ENCODE measurements at regions not wholly inside any gene's neighbourhood (a gene's known extent, or its start where the extent isn't known, plus 50 kb on each side); places are given as distances from the start of the nearest gene placed in this dataset.

- TF ChIP-seq ZNF133 (tag by site-specific recombination; IDR thresholded peaks at IDR 0.05) (no peak), ZSCAN30 (tag by site-specific recombination; IDR thresholded peaks at IDR 0.05) (no peak), ZNF211 (tag by site-specific recombination; IDR thresholded peaks at IDR 0.05; ENCODE audit: low read depth) (no peak), ZNF785 (tag by site-specific recombination; IDR thresholded peaks at IDR 0.05) (no peak), ZBTB1 (tag by site-specific recombination; IDR thresholded peaks at IDR 0.05) (no peak), ZFP69B (tag by site-specific recombination; IDR thresholded peaks at IDR 0.05) (no peak), ZFP41 (tag by site-specific recombination; IDR thresholded peaks at IDR 0.05; ENCODE audit: borderline replicate concordance) (no peak), OVOL3 (tag by site-specific recombination; IDR thresholded peaks at IDR 0.05) (no peak), ZNF530 (tag by site-specific recombination; IDR thresholded peaks at IDR 0.05; ENCODE audit: low read depth) (no peak), ZNF692 (tag by site-specific recombination; IDR thresholded peaks at IDR 0.05) (no peak), KLF16 (tag by site-specific recombination; IDR thresholded peaks at IDR 0.05) (no peak), GLI4 (tag by site-specific recombination; IDR thresholded peaks at IDR 0.05) (no peak)
- CTCF ChIA-PET, result no interaction called here
- Histone ChIP-seq H3K27ac (ENCODE audit: extremely low read depth, low read depth, low read length) (no peak overlapping the region), H3K4me3 (ENCODE audit: low read depth, low read length) (no peak overlapping the region), H3K36me3 (ENCODE audit: control insufficient read depth in 2 of 2, insufficient read depth in 1 of 2, low read length in 2 of 2) (no peaks in the 10 kb centered on the region), H3K4me1 (ENCODE audit: control insufficient read depth, insufficient read depth, low read length) (no peaks in the 10 kb centered on the region), H3K9me3 (ENCODE audit: control insufficient read depth, insufficient read depth, low read depth, low read length) (no peaks in the 10 kb centered on the region)
- POLR2A ChIA-PET, result no interaction called here
Observed at GRCh38 chr4:14807856-14808255, 194.4 kb upstream of the CPEB2 start.

DNA sequence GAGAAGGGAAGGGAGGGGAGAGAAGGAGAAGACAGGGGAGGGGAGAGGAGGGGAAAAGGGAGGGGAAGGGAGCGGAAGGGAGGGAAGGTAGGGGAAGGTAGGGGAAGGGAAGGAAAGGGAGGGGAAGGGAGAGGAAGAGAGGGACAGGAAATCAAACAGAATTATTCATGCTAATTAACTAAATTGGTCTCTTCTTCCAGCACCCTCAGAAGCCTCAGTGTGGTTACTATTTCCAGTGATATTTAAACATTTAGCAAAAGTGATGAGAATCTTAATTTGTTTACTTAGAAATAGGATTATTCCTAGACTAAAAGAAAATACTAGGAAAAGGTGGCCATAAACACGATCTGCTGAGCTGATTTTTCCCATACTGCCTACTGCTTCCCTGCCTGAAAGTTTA lies 193.1 kb upstream of the CPEB2 start:
- CTCF ChIA-PET, result no interaction called here
- no peaks in the 10 kb centered on the region for H3K9me3 ChIP-seq (ENCODE audit: control insufficient read depth, insufficient read depth, low read depth, low read length)
- no peaks in the 10 kb centered on the region for H3K4me1 ChIP-seq (ENCODE audit: control insufficient read depth, insufficient read depth, low read length)
- H3K4me3 ChIP-seq (ENCODE audit: low read depth, low read length), result no peak overlapping the region
- TF ChIP-seq ZSCAN16 (tag by site-specific recombination; IDR thresholded peaks at IDR 0.05) (no peak), ZBTB21 (tag by site-specific recombination; IDR thresholded peaks at IDR 0.05) (no peak), ZNF248 (tag by site-specific recombination; IDR thresholded peaks at IDR 0.05) (no peak), ZNF558 (tag by site-specific recombination; IDR thresholded peaks at IDR 0.05) (no peak), ZNF610 (tag by site-specific recombination; IDR thresholded peaks at IDR 0.05; ENCODE audit: borderline replicate concordance) (no peak), ZNF664 (tag by site-specific recombination; IDR thresholded peaks at IDR 0.05) (no peak), OVOL3 (tag by site-specific recombination; IDR thresholded peaks at IDR 0.05) (no peak), ZNF354C (tag by site-specific recombination; IDR thresholded peaks at IDR 0.05; ENCODE audit: borderline replicate concordance, low read depth) (no peak), ZNF654 (tag by site-specific recombination; IDR thresholded peaks at IDR 0.05; ENCODE audit: low read depth) (no peak), ZFP41 (tag by site-specific recombination; IDR thresholded peaks at IDR 0.05; ENCODE audit: borderline replicate concordance) (no peak), FEZF1 (tag by site-specific recombination; IDR thresholded peaks at IDR 0.05) (no peak)
- TF ChIP-seq, protein P1, sequence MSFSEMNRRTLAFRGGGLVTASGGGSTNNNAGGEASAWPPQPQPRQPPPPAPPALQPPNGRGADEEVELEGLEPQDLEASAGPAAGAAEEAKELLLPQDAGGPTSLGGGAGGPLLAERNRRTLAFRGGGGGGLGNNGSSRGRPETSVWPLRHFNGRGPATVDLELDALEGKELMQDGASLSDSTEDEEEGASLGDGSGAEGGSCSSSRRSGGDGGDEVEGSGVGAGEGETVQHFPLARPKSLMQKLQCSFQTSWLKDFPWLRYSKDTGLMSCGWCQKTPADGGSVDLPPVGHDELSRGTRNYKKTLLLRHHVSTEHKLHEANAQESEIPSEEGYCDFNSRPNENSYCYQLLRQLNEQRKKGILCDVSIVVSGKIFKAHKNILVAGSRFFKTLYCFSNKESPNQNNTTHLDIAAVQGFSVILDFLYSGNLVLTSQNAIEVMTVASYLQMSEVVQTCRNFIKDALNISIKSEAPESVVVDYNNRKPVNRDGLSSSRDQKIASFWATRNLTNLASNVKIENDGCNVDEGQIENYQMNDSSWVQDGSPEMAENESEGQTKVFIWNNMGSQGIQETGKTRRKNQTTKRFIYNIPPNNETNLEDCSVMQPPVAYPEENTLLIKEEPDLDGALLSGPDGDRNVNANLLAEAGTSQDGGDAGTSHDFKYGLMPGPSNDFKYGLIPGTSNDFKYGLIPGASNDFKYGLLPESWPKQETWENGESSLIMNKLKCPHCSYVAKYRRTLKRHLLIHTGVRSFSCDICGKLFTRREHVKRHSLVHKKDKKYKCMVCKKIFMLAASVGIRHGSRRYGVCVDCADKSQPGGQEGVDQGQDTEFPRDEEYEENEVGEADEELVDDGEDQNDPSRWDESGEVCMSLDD (tag by site-specific recombination; IDR thresholded peaks at IDR 0.05), result no peak
- TF ChIP-seq, protein P2, sequence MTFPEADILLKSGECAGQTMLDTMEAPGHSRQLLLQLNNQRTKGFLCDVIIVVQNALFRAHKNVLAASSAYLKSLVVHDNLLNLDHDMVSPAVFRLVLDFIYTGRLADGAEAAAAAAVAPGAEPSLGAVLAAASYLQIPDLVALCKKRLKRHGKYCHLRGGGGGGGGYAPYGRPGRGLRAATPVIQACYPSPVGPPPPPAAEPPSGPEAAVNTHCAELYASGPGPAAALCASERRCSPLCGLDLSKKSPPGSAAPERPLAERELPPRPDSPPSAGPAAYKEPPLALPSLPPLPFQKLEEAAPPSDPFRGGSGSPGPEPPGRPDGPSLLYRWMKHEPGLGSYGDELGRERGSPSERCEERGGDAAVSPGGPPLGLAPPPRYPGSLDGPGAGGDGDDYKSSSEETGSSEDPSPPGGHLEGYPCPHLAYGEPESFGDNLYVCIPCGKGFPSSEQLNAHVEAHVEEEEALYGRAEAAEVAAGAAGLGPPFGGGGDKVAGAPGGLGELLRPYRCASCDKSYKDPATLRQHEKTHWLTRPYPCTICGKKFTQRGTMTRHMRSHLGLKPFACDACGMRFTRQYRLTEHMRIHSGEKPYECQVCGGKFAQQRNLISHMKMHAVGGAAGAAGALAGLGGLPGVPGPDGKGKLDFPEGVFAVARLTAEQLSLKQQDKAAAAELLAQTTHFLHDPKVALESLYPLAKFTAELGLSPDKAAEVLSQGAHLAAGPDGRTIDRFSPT (tag by site-specific recombination; IDR thresholded peaks at IDR 0.05), result no peak
- TF ChIP-seq, protein P3, sequence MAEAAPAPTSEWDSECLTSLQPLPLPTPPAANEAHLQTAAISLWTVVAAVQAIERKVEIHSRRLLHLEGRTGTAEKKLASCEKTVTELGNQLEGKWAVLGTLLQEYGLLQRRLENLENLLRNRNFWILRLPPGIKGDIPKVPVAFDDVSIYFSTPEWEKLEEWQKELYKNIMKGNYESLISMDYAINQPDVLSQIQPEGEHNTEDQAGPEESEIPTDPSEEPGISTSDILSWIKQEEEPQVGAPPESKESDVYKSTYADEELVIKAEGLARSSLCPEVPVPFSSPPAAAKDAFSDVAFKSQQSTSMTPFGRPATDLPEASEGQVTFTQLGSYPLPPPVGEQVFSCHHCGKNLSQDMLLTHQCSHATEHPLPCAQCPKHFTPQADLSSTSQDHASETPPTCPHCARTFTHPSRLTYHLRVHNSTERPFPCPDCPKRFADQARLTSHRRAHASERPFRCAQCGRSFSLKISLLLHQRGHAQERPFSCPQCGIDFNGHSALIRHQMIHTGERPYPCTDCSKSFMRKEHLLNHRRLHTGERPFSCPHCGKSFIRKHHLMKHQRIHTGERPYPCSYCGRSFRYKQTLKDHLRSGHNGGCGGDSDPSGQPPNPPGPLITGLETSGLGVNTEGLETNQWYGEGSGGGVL (tag by site-specific recombination; IDR thresholded peaks at IDR 0.05), result no peak
- H3K27ac ChIP-seq (ENCODE audit: extremely low read depth, low read depth, low read length), result no peak overlapping the region
- POLR2A ChIA-PET, result no interaction called here
- no peaks in the 10 kb centered on the region for H3K36me3 ChIP-seq (ENCODE audit: control insufficient read depth in 2 of 2, insufficient read depth in 1 of 2, low read length in 2 of 2)

All from HEK293 (cell line).